GM18873 (cell line): ENCODE measurements at regions not wholly inside any gene's neighbourhood (a gene's known extent, or its start where the extent isn't known, plus 50 kb on each side); places are given as distances from the start of the nearest gene placed in this dataset.
"Not testable (repeated sequence)": the region's sequence is repeated elsewhere in the genome, so short reads cannot be mapped to it uniquely, and the experiment has no call there.

Experiments used
- ATAC-seq: cut with Tn5 transposase; IDR thresholded peaks from one replicate; pipeline ENCODE4 v1.9.1; 2021; ENCODE audit warnings: mild to moderate bottlenecking, moderate library complexity, moderate number of reproducible peaks; ENCODE audit not compliant: unreplicated experiment, low FRiP score

GRCh38 chr14:46451800-46452199 is 199.8 kb downstream of the RPL10L start:
- no peak for ATAC-seq

- no peak for ATAC-seq
These were observed 206.9 kb downstream of the RPL10L start for GRCh38 chr14:46444666-46445065.

- ATAC-seq: no peak
These were observed 218.2 kb downstream of the RPL10L start for GRCh38 chr14:46433381-46433780.

DNA sequence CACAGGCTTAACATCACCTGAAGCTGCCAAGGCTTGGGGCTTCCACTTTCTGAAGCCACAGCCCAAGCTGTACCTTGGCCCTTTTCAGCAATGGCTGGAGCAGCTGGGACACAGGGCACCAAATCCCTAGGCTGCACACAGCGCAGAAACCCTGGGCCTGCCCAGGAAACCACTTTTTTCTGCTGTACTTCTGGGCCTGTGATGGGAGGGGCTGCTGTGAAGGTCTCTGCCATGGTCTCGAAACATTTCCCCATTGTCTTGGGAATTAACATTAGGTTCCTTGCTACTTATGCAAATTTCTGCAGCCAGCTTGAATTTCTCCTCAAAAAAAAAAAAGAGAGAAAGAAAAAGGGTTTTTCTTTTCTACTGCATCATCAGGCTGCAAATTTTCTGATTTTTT is 219.1 kb downstream of the RPL10L start:
- no peak for ATAC-seq

DNA sequence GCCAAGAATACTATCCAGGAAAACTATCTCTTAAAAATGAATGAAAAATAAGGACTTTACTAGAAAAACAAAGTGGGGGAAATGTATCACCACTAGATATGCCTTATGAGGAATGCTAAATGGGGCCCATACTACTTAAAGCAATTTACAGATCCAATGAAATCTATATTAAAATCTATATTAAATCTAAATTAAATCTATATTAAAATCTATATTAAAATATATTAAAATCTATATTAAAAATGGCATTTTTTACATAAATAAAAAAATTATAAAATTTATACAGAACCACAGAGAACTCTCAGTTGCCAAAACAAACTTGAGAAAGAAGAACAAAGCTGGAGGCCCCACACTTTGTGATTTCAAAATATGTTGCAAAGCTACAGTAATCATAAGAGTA is 234.5 kb downstream of the RPL10L start:
- ATAC-seq: no peak

- ATAC-seq: no peak
These were observed 246.4 kb downstream of the RPL10L start for GRCh38 chr14:46404865-46405811.

DNA sequence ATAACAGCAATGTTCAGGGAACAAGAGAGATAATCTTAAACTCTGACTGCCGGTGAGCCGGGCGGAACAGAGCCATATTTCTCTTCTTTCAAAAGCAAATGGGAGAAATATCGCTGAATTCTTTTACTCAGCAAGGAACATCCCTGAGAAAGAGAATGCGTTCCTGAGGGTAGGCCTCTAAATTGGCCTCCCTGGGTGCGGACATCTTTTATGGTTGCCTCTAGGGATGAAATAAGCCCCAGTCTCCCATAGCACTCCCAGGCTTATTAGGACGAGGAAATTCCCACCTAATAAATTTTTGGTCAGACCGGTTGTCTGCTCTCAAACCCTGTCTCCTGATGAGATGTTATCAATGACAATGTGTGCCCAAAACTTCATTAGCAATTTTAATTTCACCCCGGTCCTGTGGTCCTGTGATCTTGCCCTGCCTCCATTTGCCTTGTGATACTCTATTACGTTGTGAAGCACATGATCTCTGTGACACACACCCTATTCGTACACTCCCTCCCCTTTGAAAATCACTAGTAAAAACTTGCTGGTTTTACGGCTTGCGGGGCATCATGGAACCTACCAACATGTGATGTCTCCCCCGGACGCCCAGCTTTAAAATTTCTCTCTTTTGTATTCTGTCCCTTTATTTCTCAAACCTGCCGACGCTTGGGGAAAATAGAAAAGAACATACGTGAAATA is 249.4 kb downstream of the RPL10L start:
- not testable (repeated sequence) for ATAC-seq

DNA sequence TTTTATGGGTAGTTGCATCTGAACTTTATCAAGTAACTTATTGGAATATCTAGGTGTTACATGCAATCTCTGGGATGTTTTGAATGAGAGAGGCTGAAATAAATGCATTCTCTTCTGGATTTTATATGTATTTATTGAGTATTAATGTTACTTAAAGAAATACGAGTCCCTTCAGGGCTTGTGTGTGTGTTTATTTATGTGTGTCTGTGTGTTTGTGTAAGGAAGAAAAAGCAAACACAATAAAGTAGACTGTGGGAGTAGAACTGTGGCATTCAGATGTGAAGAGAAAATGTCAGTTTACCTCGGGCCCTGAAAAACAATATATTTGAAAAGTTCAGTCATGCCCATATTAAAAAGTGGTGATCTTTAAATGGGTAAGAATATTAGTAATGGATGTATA is 250.5 kb downstream of the RPL10L start:
- no peak for ATAC-seq

- no peak for ATAC-seq
These were observed 252.5 kb downstream of the RPL10L start for GRCh38 chr14:46399049-46399448.

DNA sequence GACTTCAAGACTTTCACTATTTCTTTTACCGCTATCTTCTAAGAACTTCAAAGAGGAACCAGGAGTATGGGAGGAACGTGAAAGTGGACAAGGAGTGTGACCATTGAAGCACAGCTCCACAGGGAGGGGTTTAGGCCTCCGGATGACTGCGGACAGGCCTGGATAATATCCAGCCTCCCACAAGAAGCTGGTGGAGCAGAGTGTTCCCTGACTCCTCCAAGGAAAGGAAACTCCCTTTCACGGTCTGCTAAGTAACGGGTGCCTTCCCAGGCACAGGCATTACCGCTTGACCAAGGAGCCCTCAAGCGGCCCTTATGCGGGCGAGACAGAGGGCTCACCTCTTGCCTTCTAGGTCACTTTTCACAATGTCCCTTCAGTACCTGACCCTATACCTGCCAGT is 267.0 kb downstream of the RPL10L start:
- ATAC-seq: no peak

DNA sequence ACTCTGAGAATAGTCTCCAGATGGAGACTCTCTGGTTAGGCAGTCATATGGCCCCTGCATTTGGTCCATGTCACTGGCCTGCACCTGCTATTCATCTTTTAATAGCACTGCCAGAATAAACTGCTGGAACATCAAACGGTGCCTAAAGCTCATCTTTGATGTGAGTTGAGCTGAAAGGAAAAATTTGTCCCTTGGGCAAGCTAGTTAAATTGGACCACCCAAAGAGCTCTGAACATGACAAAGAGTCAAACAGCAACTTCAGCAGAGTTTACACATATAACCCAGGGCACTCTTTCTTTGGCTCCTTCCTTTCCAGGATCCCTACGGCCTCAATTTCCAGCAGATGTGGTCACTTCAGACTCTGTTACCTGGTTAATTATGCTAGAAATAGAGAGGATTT is 269.9 kb downstream of the RPL10L start:
- ATAC-seq: no peak

DNA sequence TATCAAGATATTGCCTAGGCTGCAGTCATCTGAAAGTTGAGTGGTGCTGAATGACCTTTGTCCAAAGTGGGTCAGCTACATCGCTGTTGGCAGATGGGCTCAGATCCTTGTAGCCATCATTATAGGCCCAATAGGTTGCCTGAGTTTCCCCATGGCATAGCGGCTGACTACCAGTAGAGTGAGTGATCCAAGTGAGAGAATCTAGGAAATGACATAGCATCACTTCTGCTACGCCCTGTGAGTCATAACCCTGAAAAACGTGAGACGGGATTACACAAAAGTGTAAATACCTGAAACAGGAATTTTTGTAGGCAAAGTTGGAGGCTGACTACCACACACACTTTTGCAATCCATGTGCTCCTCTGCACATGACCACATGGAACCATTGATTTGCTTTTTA is 273.3 kb downstream of the RPL10L start:
- no peak for ATAC-seq

- ATAC-seq: no peak
These were observed 274.3 kb downstream of the RPL10L start for GRCh38 chr14:46377305-46377704.

- ATAC-seq: no peak
These were observed 282.2 kb downstream of the RPL10L start for GRCh38 chr14:46369391-46369790.

- no peak for ATAC-seq
These were observed 283.3 kb downstream of the RPL10L start for GRCh38 chr14:46368275-46368674.

DNA sequence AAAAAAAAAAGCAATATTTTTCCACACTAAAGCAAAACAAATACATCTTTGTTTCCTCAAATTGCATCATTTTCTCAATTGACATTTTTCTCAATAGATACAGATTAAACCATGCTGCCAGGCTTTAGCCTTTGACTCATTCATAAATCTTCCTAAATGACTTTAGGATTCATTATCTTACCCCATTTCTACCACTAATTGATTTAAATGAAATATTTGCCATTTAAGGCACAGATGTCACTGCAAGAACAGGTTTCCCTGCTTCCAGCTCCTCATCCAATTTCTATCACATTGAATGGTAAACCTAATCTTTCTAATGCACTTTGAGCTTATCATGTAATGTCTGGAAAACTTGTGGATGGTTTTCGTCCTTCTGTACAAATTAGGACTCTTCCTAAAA is 298.7 kb downstream of the RPL10L start:
- ATAC-seq: no peak

DNA sequence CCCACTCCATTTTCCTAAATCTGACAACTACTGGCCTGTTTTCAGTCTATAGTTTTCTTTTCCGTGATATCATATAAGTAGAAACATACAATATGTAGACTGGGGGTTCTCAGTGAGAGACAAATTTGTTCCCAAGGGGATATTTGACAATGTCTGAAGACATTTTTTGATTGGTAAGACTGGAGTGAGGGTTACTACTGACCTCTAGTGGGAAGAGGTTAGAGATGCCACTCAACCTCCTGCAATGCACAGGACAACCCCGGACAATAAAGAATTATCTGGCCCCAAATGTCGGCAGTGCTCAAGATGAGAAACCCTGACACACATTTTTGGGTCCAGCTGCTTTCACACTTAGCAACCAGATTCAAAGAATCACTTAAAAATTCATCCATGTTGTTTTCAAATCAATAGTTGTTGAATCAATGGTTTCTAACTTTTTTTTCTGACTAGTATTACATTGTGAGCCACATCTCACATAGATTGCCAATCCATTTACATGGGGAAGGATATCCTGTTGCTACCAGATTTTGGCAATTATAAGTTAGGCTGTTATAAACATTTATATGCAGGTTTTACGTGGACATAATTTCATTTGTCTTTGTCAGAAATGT is 307.1 kb downstream of the RPL10L start:
- ATAC-seq: no peak

DNA sequence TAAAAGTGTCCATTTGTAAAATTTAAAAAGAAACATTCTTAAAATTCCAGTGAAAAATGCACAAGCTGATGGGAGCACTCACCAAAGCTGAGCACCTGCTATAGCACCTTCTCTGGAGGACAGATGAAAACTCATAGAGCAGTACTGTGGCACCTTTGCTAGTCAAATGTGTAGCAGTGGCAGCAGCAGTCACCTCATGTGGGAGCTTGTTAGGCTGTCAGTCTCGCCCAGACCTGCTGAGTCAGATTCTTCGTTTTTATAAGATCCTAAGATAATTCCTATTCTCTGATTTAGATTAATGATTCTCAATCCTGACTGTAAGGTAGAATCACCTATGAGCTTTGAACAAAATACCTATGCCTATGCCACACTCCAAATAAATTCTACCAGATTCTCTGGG is 325.8 kb downstream of the RPL10L start:
- ATAC-seq: no peak

GRCh38 chr14:46325157-46325556 is 326.4 kb downstream of the RPL10L start:
- ATAC-seq: no peak

- no peak for ATAC-seq
These were observed 328.2 kb downstream of the RPL10L start for GRCh38 chr14:46323404-46323762.

DNA sequence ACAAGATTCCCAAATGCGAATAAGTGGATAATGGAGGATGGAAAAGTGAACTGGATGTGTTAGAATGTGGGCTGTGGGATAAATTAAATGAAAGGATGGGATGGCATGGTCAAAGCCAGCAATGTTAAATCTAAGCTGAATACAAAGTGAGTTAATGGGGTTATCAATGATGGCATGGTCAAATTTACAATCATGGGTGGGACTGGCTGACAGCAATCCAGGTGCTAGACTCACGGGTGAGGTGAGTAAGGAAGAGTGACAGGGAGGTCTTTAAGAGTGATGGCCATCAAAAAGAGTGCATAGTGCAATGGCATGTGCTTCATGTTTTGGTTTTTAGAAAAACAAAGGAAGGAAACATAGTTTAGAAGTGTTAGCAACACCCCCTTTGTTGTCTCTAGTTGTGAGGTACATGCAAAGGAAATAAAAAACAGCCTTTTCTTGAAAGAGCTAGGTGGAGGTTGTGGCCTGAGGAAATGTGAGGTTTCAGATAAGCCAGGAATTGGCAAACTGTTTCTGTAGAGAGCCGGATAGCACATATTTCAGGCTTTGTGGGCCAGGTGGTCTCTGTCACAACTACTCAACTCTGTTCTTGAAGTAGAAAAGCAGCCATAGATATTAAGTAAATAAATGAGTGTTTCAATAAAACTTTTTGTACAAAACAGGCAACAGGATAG is 328.7 kb downstream of the RPL10L start:
- ATAC-seq: no peak
